ENCODE measurements at regions not wholly inside any gene's neighbourhood (a gene's known extent, or its start where the extent isn't known, plus 50 kb on each side); places are given as distances from the start of the nearest gene placed in this dataset.
"Not testable (repeated sequence)": the region's sequence is repeated elsewhere in the genome, so short reads cannot be mapped to it uniquely, and the experiment has no call there.

DNA sequence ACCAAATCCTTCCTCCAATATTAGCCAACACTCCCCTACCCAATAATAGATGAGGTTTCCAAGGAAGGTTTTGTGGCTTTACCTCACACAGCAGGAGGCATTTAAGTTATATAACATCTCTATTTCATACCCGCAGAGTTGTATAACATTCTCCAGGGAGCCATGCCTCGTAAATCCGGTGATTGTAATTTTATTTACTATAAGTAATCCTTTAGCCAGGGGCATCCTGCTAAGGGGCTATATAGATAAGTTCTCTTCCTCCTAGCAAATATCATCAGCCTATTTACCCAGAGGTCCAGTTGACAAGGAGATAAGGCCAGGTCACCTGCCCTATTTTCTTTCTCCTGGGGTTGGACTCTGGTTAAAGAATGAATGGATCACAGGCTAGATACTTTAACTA, 2051.0 kb downstream of the EFNA5 start:
- no peak for DNase-seq

DNA sequence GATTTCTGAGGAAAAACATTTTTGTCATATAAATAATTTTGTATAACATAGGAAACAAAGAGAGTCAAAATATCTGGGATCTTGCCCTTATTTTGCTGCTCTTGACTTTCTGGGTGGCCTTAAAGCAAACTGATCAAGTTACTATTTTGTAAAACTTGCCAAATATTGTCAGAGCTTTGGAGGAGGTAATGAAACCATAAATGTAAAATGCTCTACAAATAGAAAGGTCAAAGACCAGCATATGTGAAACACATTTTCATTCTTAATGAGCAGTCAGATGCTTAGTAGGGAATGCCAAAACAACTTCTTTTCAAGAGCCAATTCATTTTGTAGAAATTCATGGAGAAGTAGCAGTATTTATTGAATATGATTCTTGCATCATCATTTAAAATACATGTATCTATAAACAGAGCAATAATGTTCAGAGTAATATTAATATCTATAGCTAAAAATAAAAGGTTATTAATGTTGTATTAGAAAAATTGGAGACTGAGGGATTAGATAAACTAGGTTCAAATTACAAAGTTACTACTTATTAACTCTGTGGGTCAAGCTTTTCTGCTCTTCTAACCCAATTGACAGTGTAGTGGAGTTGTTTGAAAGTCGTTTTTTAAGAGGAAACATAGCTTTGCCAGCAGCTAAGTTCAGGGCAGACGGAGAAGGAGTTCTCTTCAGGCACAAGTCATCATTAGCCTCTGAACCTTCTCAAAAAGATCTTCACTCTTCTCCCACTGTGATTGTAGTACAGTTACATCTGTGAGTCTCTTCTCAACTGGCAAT, 2053.1 kb downstream of the EFNA5 start:
- DNase-seq: no peak

DNA sequence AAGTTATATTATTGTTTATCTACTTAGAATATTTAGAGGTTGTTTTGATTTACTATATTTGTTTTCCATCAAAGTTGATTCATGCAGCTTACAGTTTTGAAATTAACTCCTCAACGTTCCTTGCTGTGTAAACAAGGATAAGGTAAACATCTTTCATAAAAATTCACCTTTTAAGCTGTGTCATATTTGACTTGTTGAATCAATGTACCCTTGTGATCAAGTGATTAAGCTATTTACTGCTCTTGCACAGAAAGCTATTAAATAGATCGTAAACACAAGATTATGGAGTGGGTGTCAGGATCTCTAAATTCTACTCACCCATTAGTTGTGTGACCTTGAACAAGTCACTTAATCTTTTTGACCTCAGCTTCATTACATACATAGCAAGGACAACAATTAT, 2054.0 kb upstream of the NUDT12 start:
- no peak for DNase-seq

DNA sequence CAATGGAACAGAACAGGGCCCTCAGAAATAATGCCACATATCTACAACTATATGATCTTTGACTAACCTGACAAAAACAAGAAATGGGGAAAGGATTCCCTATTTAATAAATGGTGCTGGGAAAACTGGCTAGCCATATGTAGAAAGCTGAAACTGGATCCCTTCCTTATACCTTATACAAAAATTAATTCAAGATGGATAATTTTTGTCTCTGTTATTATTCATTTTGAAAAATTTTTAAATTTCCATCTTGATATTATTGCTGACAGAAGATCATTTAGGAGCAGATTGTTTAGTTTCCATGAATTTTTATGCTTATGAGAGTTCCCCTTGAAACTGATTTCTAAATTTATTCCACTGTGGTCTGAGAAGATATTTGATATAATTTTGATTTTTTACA, 2039.8 kb upstream of the NUDT12 start:
- DNase-seq: not testable (repeated sequence)

DNA sequence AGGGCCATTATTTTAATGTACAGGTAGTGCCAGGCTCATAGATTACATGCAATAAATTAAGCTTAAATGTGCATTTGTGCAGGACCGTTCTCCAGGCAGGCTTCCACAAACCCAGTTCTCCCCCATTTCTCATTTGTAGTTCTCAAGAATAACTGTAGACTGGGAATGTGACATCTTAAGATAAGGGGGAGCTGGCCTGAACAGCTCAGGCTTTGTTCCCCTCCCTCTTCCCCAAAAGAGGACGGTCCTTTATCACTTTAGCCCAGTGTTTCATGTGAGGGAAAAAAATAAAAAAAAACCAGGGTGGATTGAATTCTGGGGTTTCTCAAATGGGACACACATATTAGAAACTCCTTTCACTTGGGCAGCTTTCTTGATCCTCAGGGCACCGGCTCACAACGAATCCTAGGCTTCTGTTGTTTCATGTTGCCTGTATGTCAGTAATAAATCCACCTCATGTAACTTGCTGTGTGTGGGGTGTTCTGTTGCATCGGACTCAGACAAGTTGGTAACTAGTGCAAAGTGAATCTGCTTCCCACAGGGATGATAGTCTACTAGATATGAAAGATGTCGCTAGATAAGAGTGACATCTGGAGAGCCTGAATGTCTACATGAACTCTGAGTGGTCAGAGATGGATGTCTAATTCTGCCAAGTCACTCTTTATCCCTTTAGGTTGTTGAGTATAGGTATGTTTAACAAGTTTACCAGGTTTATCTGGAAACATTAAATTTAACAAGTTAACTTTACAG, 2030.6 kb upstream of the NUDT12 start:
- DNase-seq: no peak

DNA sequence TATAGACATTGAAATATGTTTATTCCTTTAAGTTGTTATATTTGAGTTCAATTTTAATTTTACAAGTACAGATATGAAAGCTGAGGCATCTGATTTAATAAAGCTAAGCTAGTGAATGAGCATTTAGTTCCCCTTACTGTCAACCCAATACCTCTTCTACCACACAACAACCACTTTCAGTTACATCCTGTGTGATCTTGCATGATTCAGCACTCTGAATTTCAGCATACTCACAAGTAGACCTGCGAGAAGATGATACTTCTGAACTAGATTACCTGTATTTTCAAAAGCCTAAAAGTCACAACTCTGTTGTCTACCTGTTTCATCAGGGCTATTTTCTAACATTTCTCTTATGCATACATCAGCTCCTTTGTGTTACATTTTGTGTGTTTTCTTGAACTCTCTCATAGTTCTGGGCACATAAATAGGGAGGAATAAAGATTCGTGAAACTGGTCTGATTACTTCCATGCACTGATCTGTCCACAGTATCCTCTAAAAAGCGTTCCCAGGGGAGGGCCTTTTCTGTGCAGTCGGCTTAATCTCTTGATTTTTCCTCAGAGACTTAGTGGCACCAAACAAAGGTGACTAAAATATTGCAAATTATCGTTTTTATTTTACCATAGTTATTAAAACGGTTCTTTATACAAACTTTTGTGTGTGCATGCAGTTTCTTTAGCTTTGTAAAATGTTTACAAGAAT, 2025.5 kb upstream of the NUDT12 start:
- no peak for DNase-seq

DNA sequence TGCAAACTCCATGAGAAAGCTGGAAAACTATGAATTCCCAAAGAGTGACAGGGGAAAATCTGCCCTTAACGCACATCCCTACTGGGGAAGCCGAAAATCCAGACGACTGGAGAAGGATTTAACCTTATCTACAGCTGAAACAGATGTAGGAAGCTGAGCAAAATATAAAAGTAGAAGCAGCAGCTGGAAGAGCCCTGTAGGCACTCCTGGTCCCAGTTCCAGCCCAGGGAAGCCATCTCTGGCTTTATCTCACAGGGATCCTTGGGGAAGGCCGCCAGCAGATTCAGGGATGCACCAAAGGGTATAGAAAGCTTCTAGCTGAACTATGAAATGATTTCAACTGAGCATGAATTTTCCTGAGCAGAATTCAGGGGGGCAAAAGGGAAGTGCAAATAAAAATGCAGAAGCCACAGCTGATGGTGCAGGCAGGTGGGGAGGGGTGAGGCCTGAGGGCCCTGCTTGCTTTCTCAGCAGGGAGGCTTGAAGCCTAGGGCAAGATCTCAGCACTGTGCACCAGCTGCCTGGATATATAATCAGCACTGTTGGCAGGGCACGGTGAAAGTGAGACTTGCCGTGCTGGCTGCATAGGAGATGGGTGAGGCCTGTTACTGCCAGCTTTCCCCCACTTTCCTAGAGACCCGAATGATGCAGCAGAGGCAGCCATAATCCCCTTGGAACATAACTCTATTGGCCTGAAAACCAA, 2019.5 kb upstream of the NUDT12 start:
- DNase-seq: no peak

DNA sequence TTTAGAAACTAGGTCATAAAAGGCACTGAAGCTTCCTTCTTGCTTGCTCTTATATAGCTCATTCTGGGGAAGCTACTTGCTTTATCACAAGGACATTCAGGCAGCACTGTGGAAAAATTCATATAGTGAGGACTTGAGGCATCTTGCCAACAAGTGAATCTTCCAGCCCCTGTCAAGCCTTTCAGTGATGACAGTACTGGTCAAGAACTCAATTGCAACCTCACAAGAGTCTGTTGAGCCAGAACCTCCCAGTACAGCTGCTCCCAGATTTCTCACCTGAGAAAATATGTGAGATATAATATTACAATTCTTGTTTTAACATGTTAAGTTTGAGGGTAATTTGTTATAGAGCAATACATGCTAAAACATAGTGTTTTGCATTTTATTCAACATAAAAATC, 2011.0 kb upstream of the NUDT12 start:
- DNase-seq: no peak

DNA sequence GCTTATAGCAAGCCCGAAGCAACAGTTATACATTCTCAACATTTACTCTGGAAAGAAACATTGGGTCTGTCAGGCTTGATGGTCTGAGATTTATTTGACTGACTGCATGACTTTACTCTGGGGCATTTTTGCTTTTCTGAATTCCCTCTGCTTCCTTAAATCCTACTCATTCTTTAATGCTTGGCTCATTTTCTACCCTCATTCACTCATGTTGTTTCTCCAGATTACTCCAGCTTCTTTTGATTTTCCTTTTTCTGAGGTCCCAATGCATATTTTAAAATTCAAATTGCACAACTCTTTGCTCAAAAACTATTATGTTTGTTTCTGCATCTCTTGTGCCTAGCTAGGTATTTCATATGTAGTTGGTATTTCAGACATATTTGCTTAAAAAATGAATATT, 2002.9 kb upstream of the NUDT12 start:
- no peak for DNase-seq

DNA sequence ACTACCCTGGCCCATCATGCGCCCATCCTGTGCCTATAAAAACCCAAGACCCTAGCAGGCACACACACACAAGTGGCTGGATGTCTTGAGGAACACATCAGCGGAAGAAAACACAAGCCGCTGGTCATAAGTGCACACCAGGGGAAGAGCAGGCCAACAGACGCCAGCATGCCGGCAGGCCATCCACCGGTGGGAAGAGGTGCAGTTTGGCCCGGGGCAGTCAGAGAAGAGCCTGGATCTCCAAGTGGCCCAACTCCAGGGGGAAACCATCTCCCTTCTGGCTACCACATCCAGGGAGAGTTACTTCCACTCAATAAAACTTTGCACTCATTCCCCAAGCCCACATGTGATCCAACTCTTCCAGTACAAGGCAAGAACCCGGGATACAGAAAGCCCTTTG, 2001.3 kb upstream of the NUDT12 start:
- no peak for DNase-seq

DNA sequence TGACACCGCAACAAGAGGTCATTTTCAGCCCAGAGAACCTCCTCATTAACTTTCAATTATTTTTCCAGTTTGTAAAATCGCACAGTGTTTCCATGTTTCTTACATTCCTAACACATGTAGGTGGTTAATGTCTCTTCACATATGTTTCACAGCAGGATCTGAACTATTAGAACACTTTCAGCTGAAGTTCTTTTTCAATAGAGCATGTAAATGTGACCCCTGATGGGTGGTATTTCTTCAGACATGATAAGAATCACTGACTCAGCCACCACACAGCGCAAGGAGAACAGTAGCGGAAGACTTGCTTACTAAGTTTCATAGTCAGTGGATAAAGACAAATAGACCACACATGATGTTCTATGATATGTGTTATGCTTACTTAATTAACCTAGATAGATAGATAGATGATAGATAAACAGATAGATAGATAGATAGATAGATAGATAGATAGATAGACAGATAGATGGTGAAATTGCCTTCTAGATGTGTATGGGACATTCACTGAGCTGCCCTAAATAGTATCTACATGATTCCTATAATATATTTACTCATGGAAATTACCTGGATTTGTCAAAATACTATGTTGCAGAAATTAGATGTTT, 1992.1 kb upstream of the NUDT12 start:
- no peak for DNase-seq

DNA sequence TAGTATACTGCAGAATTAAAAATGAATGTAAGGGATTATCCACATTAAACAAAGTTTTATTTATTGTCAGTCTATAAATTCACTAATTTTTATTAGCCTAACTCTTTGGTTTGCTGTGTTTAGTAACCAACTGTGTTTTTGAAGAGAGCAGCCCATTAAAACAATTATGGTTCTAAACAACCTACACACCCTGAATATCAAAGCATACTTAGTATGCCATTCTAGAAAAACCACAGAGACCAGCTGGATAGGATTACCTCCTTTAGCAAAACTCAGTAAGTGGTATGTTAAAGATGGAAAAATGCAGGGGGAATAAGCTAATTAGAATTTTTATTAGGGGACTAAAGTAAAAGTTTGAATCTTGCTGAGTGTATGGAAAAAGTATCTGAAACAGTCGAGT, 1981.7 kb upstream of the NUDT12 start:
- no peak for DNase-seq

DNA sequence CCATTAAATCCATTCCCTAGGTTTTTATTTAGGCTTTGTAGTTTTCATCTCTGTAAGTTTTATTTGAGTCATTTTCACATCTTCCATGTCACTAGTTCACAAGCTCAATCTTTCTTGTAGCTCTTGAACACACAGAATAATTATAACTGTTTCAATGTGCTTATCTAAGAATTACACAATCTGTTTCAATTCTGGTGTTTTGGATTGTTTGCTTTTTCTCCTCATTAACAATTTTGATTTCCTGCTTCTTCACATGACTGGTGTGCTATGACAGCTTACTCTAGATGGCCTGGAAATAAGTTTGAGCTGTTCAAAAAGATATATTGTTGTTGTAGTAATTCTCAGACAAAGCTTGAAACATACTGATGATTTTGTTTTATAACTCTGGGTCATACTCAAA, 1974.1 kb upstream of the NUDT12 start:
- DNase-seq: no peak

DNA sequence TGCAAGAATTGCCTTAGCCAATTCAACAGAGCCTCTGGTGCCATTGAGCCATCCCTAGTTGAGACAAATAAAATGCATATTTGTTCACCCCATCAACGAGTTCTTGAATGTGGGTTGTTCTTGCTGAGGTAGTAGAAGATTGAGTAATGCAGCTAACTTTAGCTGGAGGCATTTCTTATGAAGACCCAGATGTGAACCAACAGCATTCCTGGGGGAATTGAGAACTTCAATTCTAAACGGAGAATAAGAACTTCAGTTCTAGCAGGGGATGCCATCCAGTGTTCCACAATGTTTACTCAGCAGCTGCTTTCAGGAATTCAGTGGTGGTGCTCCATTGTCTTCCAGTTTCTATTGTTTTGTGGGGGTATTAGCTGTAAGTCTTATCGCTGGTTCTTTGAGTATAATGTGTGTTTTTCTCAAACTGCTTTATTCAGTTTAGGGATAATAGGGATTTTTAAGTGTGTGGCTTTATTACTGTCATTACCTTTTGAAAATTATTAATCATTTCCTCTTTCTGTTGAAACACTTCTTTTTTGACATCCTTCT, 1968.2 kb upstream of the NUDT12 start:
- no peak for DNase-seq

DNA sequence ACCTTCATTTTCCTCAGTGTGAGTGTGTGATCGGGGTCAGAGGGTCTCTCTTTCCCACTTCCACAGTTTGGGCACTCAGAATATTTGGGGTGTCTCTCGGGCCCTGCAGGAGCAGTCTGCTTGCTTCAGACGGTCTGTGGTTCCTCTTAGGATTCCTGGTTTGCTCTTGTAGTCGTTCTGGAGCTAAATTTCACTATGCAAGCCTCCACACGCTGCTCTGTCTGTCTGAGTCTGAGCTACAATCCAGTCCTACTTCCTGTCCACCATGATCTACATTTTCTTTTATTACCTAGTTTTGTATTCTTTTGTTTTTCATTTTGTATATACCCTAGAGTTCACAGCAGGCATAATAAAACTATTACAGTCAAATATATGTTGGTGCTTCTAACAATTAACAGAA, 1967.3 kb upstream of the NUDT12 start:
- no peak for DNase-seq

DNA sequence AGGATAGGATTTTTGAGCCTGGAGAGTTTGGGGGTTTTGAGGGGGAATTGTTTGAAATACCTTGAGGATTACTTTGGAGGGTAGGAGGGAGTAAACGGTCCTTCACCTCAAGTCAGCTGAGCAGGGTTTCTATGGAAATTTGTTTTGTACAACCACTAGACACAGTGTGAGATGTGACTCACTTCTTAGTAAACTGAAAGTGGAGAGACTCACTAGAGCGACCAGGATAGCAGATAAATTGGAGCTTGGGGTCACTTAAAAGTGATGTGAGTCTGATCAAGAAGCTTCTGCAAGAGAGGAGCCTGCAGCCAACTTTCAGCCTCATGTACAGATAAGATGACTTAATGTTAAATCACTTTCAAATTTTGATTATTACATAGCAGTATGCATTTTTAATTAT, 1945.9 kb upstream of the NUDT12 start:
- DNase-seq: no peak

DNA sequence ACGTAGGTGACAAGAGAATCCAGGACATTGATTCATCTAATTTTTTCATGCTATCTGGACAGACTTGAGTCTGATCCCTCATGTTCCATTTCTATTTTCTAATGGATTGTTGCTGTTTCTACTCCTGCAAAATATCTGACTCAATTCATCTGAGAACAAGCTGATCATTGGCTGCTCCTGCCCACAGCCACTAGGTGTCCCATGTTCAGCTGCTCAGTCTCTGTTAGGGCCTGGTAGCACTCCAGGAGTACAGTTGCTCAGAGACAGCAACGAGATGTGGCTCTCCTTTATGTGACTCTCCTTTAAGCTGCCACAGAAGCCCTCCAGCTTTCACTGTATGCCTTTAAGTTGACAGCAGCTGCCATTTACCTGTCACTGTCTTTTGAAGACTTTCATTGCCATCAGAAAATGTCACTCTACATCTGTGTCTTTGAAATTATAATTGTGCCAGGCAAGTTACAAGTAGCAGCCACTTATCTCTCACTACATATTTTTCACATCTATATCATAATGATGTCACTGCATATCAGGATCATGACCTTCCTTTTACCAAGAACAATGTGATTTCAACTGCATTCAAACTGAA, 1944.2 kb upstream of the NUDT12 start:
- DNase-seq: no peak

DNA sequence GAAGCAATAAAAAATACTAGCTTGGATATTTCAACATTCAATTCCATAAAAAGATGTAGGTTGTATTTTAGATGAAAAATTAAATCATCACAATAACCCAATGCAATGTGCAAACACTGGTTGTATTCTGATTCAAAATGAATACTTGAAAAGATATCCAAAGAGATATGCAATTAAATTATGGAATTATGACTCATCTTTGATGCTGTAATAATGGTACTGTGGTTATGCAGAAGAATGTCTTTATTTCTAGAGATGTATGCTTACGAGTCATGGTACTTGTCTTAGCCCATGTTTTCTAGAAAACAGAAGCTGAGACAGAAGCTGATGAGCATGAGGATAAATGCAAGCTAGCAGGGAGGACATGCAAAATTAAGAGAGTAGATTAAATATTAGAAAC, 1941.4 kb upstream of the NUDT12 start:
- DNase-seq: no peak

DNA sequence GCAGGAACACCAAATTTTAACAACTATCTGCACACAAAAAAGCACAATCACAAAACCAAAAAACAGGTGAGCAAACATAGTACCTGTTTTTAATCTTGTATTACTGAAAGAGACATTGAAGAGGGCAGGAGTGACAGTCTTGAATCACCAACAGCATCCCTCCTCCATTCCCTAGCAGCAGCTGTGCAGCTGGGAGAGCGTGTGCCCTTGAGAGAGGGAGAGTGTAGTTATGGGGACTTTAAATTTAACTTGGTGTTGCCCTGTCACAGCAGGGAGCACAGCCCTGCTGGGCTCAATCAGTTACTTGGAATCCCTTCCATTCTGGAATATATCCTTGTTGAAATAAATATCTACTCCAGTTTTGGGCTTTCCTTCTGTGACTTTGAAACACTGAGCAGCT, 1938.7 kb upstream of the NUDT12 start:
- DNase-seq: no peak

DNA sequence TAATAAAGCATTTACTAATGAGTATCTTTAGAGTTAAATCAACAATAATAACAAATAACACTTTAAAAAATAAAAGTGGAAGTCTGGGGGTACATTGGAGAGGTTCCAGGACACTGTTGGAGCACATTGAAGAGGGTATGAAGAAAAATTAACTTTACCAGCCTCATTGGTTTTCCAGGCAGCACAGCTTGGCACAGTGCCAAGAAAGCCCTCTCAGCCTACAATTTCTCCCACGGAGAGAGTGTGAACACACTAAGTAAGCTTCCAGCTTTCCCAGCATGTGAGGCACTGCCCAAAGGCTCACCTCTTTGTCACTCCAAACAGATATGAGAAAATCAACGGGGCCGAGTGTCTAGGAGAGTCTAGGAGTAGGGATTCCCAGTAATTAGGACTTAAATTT, 1912.8 kb upstream of the NUDT12 start:
- no peak for DNase-seq

DNA sequence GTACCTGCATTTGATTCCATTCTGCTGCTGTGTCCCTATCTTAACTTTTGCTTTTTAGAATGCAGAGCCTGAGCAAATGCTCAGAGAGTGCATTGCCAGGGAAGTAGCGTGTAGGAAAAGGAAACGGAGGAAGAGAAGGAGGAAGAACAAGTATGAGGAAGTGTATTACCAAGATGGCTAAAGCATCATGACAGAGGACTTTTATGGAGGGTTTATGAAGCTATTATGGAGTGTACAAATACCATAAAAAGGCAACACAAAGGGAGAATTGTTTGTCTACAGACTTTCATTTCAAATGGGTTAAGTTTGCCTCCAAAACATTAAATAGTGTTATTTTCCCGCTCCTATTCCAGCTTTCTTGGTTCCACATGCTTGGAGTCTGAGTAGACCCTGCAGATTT, 1899.8 kb upstream of the NUDT12 start:
- no peak for DNase-seq

DNA sequence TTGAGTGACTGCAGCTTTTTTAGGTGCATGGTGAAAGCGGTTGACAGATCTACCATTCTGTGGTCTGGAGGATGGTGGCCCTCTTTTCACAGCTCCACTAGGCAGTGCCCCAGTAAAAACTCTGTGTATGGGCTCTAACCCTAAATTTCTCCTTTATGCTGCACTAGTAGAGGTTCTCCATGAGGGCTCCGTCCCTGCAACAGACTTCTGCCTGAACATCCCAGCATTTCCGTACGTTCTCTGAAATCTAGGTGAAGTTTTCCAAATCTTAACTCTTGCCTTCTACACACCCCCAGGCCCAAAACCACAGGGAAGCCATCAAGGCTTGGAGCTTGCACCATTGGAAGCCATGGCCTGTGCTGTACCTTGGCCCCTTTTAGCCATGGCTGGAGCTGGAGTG, 1898.1 kb upstream of the NUDT12 start:
- no peak for DNase-seq

Measured in CD4-positive, alpha-beta T cell treated with Interleukin-17A for 1 hour (primary cell).